NCI-H82 treated with DMSO at 0.1 percent for 48 hours (cell line): ENCODE measurements at regions not wholly inside any gene's neighbourhood (a gene's known extent, or its start where the extent isn't known, plus 50 kb on each side); places are given as distances from the start of the nearest gene placed in this dataset.
"Not testable (repeated sequence)": the region's sequence is repeated elsewhere in the genome, so short reads cannot be mapped to it uniquely, and the experiment has no call there.

Experiments
- DNase-seq: peaks from one replicate; lab custom pipeline; 2025; ENCODE audit not compliant: unreplicated experiment; lab: John Stamatoyannopoulos, UW

DNA sequence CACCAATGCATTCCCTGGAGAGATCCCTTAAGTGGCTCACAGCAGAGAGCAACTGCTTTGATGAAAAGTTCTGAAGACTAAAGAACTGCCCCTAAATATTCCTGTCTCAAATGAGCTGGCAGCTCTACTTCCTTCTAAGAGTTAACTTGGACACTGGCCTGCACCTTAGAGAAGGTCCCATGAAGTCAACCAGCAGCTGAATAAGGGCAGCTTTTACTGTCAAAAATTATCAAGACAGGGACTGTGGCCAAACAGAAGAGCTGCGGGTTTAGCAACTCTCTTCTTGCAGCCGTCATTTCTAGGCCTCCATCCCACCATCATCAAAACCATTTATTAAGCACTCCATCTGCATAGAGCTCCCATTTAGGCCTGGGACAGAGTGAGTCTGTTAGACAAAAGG is 491.1 kb upstream of the TSHZ3 start:
- DNase-seq, result no peak

GRCh38 chr19:31841755-31842154 is 492.5 kb upstream of the TSHZ3 start:
- DNase-seq, result no peak

DNA sequence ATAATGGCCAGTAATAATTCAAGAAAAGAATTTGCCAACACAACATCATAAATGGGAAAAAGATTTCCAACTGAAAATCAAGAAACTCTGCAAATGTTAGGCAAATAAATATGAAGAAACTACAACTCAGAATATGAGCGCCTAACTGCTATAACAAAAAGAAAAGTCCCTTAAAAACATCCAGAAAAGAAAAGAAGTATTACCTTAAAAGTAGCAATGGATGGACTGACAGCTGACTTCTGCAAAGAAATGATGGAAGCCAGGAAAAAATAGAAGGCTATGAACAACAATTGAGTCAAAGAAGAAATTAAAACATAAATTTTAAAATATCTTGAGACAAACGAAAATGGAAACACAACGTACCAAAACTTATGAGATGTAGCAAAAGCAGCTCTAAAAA is 482.3 kb upstream of the ZNF507 start:
- DNase-seq, result no peak

DNA sequence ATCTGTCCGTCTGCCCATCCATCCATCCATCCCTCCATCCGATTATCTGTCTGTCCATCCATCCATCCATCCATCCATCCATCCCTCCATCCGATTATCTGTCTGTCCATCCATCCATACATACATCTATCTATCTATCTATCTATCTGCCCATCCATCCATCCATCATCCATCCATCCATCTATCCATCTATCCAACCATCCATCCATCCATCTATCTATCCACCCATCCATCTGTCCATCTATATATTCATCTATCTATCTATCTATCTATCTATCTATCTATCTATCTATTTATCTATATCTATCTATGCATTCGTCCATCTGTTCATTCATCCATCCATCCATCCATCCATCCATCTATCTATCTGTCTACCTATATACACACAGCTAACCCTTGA is 471.1 kb upstream of the ZNF507 start:
- DNase-seq, result no peak

- no peak for DNase-seq
These were observed 469.8 kb upstream of the ZNF507 start for GRCh38 chr19:31875591-31875990.

GRCh38 chr19:31880283-31880682 is 465.1 kb upstream of the ZNF507 start:
- no peak for DNase-seq

DNA sequence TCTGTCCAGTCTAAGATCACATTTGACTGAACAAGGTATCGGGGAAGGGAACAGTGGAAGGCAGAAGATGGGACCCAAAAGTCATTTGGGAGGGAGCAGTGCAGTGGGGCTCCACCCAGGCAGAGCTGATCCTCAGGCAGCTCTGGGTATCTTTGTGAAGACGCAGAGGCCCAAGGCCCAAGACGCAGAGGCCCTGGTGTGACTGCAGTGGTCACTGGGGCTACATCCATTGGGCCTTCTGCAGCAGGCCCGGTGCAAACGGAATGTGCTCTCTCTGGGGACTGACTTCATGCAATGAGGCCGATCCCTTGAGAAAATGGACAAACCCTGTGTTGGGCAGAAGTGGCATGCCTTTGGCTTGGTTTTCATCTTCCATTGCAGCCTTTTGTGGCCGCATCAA is 463.4 kb upstream of the ZNF507 start:
- no peak for DNase-seq

DNA sequence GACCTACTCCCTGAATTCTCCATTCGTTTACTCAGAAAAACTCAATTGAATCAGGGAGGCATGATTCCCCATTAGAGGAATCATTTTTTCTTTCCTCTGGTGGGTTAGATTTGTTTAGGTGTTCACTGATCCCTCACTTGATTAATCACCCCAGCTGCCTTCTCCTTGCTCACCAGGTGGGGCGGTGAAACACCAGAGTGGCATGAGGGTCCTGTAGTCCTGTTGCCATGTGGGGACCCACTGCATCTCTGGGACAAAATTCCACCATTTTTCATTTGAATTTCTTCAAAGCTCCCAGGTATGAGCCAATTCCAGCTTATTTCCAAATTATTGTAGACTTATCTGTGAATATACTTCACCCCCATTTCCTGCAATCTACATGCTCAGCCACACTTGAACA is 462.7 kb upstream of the ZNF507 start:
- no peak for DNase-seq

DNA sequence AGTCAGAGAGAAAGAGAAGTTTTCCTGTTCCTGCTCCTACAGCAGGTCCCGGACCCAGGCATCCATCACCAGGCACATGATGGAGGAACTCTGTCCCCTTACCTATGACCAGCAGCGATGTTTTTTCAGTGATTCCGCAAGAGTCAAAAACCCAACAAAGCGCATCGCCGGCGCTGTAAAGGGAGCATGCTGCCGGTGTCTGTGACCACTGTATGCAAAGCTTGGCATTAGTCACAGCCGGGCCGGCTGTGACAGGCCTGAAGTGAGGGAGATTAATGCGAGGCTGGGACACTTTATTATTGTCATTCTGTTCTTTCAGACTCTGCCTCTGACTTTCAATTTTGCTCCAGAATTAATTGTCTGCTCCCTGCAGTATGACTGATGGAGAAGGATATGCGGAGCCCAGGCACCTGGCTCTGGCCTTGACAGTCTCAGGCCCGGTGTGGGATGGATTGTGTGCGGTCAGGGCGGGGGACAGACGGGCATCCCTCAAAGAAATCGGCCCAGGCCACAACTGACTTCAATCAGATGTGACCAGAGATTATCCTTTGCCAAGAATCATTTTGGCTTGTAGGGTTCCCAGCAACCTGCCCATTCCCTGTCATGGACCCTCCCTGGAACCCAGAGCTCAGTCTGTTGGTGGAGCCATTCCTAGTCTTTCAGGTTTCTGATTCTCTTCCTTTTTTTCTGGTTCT is 462.0 kb upstream of the ZNF507 start:
- no peak for DNase-seq

DNA sequence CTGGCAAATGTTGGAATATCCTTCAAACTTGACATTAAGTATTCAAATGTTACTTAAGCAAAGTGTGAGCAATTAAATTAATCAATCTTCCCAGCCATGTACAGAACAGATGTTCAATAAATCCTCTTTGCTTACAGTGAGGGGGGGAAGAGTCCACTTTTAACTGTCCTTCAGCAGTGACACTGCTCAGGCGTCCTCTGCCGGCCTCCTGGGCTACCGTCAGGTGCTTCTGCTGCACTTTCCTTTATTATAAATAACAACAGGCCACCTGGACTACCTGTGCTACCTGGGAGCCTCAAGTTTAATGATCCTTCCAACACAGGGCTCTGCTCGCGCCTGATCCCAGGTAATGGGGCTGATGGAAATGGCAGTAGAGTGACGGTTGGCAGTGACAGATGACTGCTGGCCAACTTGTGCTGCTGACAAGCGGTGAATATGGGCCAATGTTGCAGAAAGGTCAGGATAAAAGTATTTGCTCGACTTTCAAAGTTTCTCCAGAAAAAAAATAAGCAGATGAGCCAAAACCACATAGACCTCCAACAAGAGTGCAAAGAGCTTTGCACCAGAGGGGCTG is 460.0 kb upstream of the ZNF507 start:
- DNase-seq, result no peak

GRCh38 chr19:31890230-31890629 is 455.2 kb upstream of the ZNF507 start:
- no peak for DNase-seq

DNA sequence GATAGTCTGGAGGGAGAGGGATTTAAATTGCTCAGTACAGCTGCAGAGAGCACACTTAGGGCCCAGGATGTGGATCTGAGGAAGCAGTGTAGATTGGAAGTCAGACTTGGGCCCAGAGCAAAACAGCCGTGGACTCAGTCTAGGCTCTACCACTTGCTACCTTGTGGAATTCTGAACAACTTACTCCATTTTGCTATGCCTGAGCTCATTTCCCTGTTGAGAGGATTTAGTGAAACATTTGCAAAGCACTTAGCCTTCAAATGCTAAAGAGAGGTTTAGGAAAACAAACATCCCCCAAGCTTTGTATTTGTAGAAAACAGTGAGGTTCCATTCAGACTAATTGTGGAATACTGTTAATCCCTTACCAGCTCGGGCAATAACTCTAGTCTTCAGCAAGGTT is 453.4 kb upstream of the ZNF507 start:
- no peak for DNase-seq

DNA sequence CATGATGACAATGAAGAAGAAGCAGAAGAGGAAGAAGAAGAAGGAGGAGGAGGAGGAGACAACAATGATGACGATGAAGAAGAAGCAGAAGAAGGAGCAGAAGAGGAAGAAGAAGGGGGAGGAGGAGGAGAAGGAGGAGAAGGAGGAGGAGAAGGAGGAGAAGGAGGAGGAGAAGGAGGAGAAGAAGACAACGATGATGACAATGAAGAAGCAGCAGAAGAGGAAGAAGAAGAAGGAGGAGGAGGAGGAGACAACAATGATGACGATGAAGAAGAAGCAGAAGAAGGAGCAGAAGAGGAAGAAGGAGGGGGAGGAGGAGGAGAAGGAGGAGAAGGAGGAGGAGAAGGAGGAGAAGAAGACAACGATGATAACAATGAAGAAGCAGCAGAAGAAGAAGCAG is 451.9 kb upstream of the ZNF507 start:
- DNase-seq, result not testable (repeated sequence)

- DNase-seq, result no peak
These were observed 451.0 kb upstream of the ZNF507 start for GRCh38 chr19:31894451-31894850.

- no peak for DNase-seq
These were observed 448.1 kb upstream of the ZNF507 start for GRCh38 chr19:31897292-31897691.

DNA sequence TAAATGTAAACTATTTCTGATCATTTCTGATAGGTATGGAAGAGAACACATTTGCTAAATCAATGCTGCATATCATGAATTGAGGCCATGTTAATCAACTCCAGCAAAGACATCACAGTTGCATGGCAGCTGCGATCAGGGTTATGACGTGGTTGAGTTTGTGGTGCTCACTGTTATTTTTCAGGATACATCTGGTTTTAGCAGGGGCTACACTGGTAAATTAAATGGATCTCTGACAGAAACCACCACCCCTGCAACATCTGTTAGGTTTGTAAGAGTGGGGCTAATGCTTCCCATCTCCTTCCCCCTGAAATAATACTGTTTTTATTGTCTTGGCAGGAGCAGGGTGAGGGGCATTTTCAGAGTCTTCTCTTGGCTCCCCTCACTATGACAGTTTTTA is 444.4 kb upstream of the ZNF507 start:
- no peak for DNase-seq

- DNase-seq, result no peak
These were observed 442.6 kb upstream of the ZNF507 start for GRCh38 chr19:31902821-31903220.

DNA sequence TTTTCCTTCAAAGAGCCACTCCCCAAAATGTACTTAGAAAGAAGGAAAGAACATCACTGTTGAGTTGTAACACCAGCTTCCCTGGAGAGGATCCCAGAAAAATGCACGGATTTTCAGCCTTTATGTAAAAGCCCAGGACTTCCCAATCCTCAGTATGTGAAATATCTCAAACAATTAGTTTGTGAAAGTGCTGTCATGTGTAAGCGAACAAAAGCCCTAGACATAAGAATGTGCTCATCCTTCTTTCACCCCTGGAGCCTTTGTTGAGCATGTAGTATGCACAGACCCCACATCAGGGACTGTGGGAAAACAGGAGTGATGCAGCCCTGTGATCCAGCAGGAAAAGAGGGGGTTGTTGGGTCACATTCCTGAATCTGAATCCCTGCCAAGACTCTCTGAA is 441.4 kb upstream of the ZNF507 start:
- no peak for DNase-seq

DNA sequence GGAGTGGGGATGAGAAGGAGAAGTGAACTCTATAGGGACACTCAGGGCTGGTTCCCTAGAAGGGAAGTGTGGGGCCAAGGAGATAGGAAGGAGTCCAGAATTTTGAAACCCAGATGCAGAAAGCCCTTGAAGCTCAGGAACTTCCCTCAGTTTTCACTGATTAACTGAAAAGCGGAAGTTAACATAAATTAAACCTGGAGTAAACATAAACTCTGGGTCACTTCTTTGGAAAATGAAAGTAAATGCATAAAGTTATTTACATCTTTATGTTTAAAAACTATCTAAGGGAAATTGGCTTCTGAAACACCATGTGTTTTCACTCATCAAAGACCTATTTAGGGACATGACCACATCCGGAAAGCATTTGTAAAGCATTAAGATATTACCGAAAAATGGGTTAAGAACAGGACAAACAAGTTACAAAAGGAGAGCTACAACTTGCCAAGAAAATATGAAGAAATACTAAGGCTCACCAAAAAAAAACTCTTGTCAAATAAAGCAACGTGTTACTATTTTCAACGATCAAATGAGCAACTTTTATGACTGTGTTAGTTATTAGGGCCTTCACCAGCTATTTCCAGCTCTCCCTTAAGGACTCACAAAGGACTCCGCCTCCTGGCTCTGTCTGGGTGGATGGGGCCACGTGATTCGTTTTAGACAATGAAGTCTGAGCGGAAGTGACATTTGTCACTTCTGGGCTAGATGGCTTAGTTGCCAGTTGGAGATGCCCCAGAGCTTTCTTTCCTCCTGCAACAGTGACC is 439.1 kb upstream of the ZNF507 start:
- DNase-seq, result no peak

- no peak for DNase-seq
These were observed 437.7 kb upstream of the ZNF507 start for GRCh38 chr19:31907661-31908060.

GRCh38 chr19:31908080-31908479 is 437.3 kb upstream of the ZNF507 start:
- DNase-seq, result no peak

DNA sequence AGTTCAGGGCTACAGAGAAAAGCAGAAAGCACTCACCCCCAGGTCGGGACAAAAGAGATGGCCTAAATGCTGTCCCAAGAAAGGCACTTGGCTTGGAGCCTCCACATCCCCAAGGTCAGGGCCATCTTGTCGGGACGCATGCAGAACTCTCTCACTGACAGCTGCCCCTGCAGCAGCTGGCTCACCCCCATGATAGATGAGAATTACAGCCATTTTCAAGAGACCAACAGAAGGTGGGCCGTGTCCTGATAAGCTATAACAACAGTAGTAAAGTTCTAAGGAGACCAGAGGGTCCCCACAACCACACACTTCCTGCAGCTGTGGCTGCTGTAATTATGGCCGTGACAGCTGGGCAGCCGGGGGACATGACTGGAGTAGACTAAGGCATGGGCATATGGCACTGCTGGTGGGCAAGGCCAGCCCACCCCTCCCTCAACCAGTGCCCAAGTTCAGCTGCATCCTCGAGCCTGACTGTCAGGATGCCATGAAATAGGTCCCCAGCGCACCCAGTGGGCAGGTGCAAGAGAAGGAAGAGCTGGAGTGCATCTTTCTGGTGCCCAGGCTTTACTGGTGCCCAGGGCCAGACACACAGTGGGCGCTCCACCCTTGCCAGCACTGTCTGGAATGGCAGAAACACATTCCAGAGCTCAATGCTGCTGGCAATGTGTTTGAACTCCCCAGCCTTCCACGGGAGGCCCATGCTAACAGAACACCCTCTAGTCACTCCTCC is 436.7 kb upstream of the ZNF507 start:
- DNase-seq, result no peak
